Mammary epithelial cell (primary cell): ENCODE measurements at regions not wholly inside any gene's neighbourhood (a gene's known extent, or its start where the extent isn't known, plus 50 kb on each side); places are given as distances from the start of the nearest gene placed in this dataset.

Experiments used
- EZH2 ChIP-seq: IDR thresholded peaks from 2 replicates; pipeline ENCODE4 v1.6.1; 2012; ENCODE audit warnings: low read length, inconsistent platforms, borderline replicate concordance
- TF ChIP-seq, protein P1 (sequence below), 2 donors: IDR thresholded peaks in 1 of 2; conservative IDR thresholded peaks in 1 of 2; 2 replicates each; pipeline ENCODE4 v1.5.1; 2011 to 2012; ENCODE audit warnings: inconsistent platforms in 2 of 2, low read length in 2 of 2, mild to moderate bottlenecking in 2 of 2, control low read depth in 1 of 2, low read depth in 1 of 2; ENCODE audit not compliant: insufficient read depth in 1 of 2; ENCODE audit errors: extremely low read depth in 1 of 2

DNA sequence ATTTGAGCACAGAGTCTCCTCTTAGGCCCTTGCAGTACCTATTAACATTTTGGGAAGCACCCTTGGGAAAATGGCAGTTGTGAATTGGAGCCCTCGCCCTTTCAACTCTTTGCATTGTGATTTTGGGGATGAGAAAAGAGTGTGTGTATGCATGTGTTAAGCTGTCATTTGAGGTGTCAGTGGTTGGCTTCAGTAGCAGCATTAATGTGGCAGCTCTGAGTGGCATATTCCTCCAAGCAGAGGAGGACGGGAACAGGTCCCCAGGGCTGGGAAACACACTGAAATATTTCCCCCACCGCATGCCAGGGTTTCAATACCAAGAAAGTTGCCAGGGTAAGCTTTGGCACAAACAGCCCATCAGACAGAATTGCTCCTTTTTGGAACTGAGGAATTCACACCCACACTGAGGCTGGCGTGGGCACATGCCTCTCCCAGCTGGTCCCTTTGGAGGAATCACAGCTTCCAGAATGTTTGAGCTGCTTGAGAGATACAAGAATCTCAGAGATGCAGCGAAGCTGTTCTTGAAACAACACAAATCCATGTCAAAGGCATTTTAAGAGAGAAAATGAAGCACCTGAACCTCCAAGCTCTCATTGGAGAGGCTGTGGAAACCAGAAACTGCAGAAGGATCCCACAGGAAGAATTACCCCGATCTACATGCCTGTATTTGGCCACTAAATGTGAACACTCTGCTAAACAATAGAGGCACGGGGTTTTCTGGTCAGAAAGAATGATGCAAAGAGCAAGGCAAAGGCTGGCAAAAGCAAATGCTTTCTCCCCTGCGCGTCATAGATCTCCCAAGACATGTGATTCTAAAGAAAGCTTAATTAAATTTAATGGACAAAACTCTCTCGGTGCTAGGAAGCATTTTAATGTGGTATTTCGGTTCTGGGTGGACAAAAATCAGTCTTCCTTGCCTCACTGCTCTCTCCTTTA, 67.2 kb upstream of the RCN1 start:
- TF ChIP-seq, protein P1, sequence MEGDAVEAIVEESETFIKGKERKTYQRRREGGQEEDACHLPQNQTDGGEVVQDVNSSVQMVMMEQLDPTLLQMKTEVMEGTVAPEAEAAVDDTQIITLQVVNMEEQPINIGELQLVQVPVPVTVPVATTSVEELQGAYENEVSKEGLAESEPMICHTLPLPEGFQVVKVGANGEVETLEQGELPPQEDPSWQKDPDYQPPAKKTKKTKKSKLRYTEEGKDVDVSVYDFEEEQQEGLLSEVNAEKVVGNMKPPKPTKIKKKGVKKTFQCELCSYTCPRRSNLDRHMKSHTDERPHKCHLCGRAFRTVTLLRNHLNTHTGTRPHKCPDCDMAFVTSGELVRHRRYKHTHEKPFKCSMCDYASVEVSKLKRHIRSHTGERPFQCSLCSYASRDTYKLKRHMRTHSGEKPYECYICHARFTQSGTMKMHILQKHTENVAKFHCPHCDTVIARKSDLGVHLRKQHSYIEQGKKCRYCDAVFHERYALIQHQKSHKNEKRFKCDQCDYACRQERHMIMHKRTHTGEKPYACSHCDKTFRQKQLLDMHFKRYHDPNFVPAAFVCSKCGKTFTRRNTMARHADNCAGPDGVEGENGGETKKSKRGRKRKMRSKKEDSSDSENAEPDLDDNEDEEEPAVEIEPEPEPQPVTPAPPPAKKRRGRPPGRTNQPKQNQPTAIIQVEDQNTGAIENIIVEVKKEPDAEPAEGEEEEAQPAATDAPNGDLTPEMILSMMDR (conservative IDR thresholded peaks at IDR 0.05 in 1 of 2, IDR thresholded peaks at IDR 0.05 in 1 of 2; ENCODE audit: extremely low read depth in 1 of 2, insufficient read depth in 1 of 2, low read depth in 1 of 2, low read length in 2 of 2) = no peak
- TF ChIP-seq EZH2 = peak; percentile 34
